HG03439 (cell line): ENCODE measurements at regions not wholly inside any gene's neighbourhood (a gene's known extent, or its start where the extent isn't known, plus 50 kb on each side); places are given as distances from the start of the nearest gene placed in this dataset.

Experiments
- ATAC-seq: cut with Tn5 transposase; IDR thresholded peaks from one replicate; pipeline ENCODE4 v1.9.1; 2021; ENCODE audit warnings: mild to moderate bottlenecking, moderate library complexity; ENCODE audit not compliant: unreplicated experiment

GRCh38 chr9:78848061-78848460 lies 551.1 kb downstream of the PSAT1 start:
- ATAC-seq: no peak

GRCh38 chr9:78856144-78856543 lies 559.2 kb downstream of the PSAT1 start:
- ATAC-seq: no peak

GRCh38 chr9:78856781-78857180 lies 559.9 kb downstream of the PSAT1 start:
- ATAC-seq: no peak

DNA sequence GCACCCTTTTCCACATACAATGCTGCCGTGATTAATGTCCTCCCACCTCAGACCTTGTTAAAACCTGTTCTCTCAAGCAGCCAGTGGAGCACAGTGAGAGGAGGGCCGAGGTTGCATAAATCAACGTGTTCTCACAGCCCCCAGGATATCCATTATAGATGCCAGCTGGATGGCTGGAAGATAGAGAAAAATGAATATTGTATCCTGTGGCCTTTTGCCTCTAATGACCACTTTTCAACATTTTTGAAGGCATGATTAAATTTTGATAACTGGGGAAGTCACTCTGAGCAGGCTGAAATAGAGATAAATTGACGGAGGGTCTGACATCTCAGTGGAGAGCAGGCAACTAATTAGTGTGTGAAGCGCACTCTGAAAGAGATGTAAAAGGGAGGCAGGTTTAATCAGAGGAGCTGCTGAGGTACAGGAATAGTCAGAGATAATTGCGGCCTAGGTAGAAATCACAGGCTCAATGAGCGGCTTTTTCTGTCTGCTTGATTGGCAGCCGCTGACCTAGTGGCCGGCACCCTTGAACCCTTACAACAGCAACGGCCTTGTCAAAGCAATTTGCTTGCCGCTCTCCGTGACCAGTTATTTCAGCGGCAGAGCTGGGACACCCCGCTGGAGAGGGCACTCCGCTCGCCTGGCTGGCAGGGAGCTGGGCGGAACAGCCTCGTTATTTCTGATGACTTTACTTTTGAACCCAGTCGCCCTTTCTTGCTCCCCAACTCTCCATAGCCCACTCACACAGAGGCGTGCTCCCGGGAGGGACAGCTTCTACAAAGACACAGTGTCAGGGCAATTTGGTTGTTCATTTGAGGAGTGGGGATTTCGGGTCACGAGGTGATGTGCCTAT lies 560.7 kb downstream of the PSAT1 start:
- no peak for ATAC-seq

DNA sequence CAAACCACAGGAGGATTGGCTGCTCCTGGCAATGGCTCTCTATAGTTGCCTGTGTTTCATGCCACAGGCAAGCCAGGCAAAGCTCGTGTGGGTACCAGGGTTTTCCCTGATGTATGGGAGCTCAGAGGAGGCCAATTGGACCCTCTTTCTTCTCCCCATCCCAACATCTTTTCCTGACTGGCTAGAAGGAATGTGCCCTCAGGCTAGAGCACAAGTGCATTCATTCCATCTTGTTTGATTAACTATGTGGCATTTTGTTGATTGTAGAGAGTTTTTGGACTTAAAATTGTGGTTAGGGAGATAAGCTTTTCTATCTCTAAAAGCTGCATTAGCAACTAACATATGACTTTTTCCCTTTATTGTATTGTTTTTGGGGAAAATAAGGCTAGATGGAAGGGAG lies 561.3 kb downstream of the PSAT1 start:
- no peak for ATAC-seq

GRCh38 chr9:78860801-78861475 lies 564.0 kb downstream of the PSAT1 start:
- ATAC-seq: no peak

- ATAC-seq: no peak
Measured at GRCh38 chr9:78863531-78863930, 566.6 kb downstream of the PSAT1 start.

DNA sequence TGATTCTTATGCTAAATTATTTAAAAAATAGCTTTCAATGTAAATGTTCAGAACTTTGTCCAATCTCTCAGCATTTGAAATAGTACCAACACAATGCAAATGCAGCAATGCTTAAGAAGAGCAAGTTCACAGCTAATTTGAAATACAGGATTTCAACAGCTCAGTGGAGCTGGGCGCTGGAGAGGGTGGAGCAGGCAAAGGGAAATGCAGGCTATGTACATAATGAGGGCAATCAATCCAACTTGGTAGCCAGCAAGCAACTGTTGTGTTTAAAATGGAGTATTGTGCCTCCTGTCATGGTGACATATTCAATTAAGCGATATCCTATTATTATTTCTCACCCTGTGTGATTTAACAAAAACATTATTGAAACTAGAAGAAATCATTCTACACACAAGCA lies 568.8 kb downstream of the PSAT1 start:
- no peak for ATAC-seq

GRCh38 chr9:78866207-78867132 lies 569.5 kb downstream of the PSAT1 start:
- no peak for ATAC-seq

GRCh38 chr9:78871086-78871451 lies 574.1 kb downstream of the PSAT1 start:
- no peak for ATAC-seq

- no peak for ATAC-seq
Measured at GRCh38 chr9:78871452-78872331, 574.8 kb downstream of the PSAT1 start.

DNA sequence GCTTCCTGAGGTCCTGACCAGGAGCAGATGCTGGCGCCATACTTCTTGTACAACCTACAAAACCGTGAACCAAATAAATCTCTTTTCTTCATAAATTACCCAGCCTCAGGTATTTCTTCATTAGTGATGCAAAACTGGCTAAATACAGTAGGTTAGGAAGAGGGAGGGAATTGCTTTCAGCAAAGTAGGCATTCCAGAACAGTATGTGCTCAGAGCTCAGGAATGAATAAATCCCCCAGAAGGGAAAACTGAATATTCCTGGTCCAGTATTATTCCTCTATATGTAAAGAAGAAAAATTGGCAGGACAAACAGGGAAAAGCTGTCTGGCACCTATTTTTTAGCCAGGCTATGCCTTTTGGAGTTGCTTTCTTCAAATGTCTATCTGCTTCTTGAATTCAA lies 577.1 kb downstream of the PSAT1 start:
- no peak for ATAC-seq

DNA sequence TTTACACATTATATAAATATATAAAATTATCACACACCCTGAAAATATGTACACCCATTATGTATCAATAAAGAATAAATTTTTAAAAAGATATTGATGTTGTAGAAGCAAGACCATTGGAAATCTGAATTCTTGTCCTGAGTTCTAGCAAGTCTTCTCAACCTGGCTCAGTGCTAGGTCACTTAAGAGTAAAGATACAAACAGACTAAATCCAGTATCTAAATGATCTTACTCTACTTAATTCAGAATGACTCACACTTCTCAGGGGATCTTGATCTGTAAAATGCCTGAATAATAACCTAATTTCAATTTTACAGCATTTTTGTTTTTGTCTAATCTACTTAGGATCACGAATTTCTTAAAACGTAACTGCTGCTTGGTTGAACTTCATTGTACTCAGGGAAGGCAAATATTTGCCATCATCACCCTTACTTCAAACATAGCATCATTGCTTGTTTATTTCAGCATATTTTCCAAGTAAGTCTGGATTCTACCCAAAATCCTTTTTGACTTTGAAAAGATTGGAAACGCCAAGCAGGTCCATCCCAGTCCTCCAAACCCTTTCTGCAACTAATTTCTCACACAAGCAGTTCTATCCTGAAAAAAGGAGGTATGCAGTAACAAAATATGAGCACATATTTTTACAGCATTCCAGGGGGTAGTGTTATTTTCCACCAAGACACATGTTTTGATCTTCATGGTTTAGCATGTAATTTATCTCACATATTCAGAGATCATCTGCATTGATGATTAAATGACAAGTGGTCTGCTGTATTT lies 582.6 kb downstream of the PSAT1 start:
- ATAC-seq: no peak

DNA sequence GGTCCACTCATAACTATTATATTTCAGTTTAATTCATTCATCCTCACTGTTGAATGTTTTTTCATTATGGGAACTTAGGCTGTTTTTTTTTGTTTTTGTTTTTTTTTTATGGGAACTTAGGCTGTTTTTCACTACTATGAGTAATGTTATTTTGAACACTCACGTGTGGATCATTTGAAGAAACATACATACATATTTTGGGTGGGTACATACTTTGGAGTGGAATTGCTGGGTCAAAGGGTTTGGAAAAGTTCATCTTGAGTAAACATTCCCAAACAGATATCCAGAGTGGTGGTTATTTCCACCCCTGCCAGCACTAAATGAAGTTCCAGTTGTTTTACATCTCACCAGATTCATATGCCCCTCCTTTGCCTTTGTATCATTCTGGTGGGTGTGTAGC lies 584.4 kb downstream of the PSAT1 start:
- ATAC-seq: no peak

GRCh38 chr9:78882481-78882880 lies 585.6 kb downstream of the PSAT1 start:
- no peak for ATAC-seq

DNA sequence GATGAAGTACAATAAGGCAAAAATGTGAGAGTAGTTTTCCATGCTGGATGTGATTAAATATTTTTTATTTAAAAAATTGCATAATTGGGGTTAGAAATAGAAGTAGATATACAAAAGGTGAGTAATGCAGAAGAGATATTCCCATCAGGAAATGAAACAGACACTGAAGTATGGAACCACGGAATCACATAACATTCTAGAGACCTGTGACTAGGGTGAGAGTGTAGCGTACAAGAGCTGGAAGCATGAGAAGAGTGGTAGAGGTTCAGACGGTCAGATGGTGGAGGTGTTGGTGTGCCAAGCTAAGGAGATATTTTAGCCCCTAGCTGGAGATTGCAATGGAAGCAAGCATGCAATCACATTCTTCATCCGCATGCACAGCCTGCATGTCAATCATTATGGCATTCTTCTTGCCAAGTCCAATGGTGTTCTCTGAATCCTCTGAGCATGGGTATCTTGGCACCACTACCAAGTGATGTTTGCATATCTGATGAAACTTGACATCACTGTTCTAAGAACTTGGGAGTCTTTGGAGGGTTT lies 587.8 kb downstream of the PSAT1 start:
- ATAC-seq: no peak

DNA sequence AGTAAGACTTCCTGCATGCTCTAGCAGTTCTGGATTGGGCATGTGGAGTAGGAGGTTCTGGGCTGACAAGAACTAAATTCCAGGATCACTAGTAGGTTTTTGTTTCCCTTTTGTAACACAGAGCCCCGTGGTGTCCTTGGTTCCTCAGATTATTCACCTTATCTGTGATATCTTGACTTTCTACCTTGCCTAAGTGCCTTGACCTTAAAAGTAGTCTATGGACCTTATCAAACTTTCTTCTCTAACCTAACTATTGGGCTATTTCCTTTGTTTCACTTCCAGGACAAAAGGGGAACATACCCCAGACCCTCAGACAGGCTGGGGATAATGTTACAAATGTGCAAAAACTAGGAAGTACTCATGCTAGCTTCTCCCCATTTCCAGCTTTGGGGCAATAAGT lies 595.3 kb downstream of the PSAT1 start:
- ATAC-seq: no peak

DNA sequence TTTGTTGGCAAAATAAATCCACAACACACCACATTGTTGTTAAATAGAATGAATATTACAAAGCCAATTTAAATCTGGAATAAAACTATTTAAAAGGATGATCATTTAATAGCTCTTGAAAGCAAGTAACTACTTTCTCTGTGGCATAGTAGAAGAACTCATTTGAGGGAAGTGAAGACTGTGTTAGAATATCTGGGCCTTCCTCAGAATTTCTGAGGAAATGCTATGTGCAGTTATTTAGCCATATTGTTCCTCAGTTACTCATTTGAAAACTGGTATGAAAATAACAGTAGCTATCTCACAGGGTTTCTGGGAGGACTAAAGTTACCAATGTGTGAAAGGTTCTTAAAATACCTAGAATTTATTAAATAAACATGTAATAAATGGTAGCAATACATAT lies 595.8 kb downstream of the PSAT1 start:
- no peak for ATAC-seq

- ATAC-seq: no peak
Measured at GRCh38 chr9:78893774-78894401, 597.0 kb downstream of the PSAT1 start.
